Stomach (tissue), 8 donors: ENCODE measurements at regions not wholly inside any gene's neighbourhood (a gene's known extent, or its start where the extent isn't known, plus 50 kb on each side); places are given as distances from the start of the nearest gene placed in this dataset.

Experiments
- DNase-seq, 2 donors: peaks; one replicate each; pipeline versions ENCODE4 v3.0.0 to v3.0.0-alpha.2; 2013 to 2019
- H3K27ac ChIP-seq, 5 donors: fragments of 200-600 bp in 4 of 5; sonication (generic) in 4 of 5; one replicate each; pipeline ENCODE4 v1.5.1; 2013 to 2019; ENCODE audit warnings: mild to moderate bottlenecking in 1 of 5, moderate library complexity in 1 of 5
- H3K27me3 ChIP-seq, 3 donors: fragments of 200-600 bp; sonication (generic); one replicate each; pipeline ENCODE4 v1.5.1; 2017 to 2019; ENCODE audit warnings: mixed run types in 1 of 3
- H3K36me3 ChIP-seq, 4 donors: fragments of 200-600 bp; sonication (generic); 1 replicate in 3 of 4; 2 replicates in 1 of 4; pipeline ENCODE4 v1.5.1; 2016 to 2019
- H3K4me1 ChIP-seq, 4 donors: fragments of 200-600 bp; sonication (generic); one replicate each; pipeline ENCODE4 v1.5.1; 2016 to 2019
- H3K4me3 ChIP-seq, 4 donors: fragments of 200-600 bp; sonication (generic) in 3 of 4; one replicate each; pipeline ENCODE4 v1.5.1; 2016 to 2019; ENCODE audit warnings: mild to moderate bottlenecking in 1 of 4
- H3K9me3 ChIP-seq, 4 donors: fragments of 200-600 bp; sonication (generic); one replicate each; pipeline ENCODE4 v1.5.1; 2016 to 2019
- CTCF ChIP-seq, 7 experiments: fragments of 450-650 bp in 4 of 7; fragments of 200-600 bp in 3 of 7; sonication (generic) in 3 of 7; IDR thresholded peaks; one replicate each; pipeline ENCODE4 v1.5.1; 2016 to 2019; ENCODE audit warnings: antibody characterized with exemption in 7 of 7, control low read depth in 2 of 7, mild to moderate bottlenecking in 1 of 7
- EP300 ChIP-seq: sonication (generic); formaldehyde crosslinking; IDR thresholded peaks from one replicate; pipeline ENCODE4 v1.6.1; 2017; ENCODE audit warnings: antibody characterized with exemption
- POLR2A ChIP-seq, 4 donors: fragments of 450-650 bp; IDR thresholded peaks; one replicate each; pipeline ENCODE4 v1.6.1; 2016; ENCODE audit warnings: antibody characterized with exemption in 4 of 4, control low read depth in 2 of 4, mild to moderate bottlenecking in 1 of 4, moderate library complexity in 1 of 4
- POLR2AphosphoS5 ChIP-seq, 3 donors: sonication (generic); formaldehyde crosslinking; IDR thresholded peaks; one replicate each; pipeline ENCODE4 v1.6.1; 2016; ENCODE audit warnings: antibody characterized with exemption in 3 of 3
- WGBS, 5 donors: extraction: QIAGEN DNeasy Blood & Tissue Kit in 3 of 5; methylation state at CpG; one replicate each; pipeline versions ENCODE4 v1.1.5 to v1.1.7; 2013 to 2018; 5-methylcytosine and 5-hydroxymethylcytosine counted together
- intact Hi-C: fragments of 100-400 bp; cut with DNase I; formaldehyde crosslinking; loops from one replicate; pipeline ENCODE4 v1.15.1; 2023; ENCODE audit warnings: low total_unique reads
- donor health status: healthy with polysubstance abuse.
- donor health status: Bipolar disorder and iron deficiency.
- donor health status: healthy.

GRCh38 chr15:38145651-38146111 is 107.0 kb upstream of the SPRED1 start:
- intact Hi-C loops: no loop called here
- H3K27ac ChIP-seq: no peak overlapping the region
- H3K9me3 ChIP-seq: peaks cover 0 to 13% (median 5%) of the 10 kb centered on the region in 4 donors
- WGBS, 5 donors: 77 to 91% (median 79%) methylated on average over 5 of the region's 5 CpGs
- no peak for DNase-seq
- no peak overlapping the region for H3K4me3 ChIP-seq
- H3K4me1 ChIP-seq: no peaks in the 10 kb centered on the region
- TF ChIP-seq CTCF (IDR thresholded peaks at IDR 0.05) (no peak), EP300 (no peak), POLR2A (IDR thresholded peaks at IDR 0.05) (no peak), POLR2AphosphoS5 (IDR thresholded peaks at IDR 0.05) (no peak)
- no peaks in the 10 kb centered on the region for H3K27me3 ChIP-seq
- H3K36me3 ChIP-seq: no peaks in the 10 kb centered on the region

GRCh38 chr15:38147246-38147645 is 105.4 kb upstream of the SPRED1 start:
- TF ChIP-seq CTCF (IDR thresholded peaks at IDR 0.05): no peak
- no peak for TF ChIP-seq POLR2AphosphoS5 (IDR thresholded peaks at IDR 0.05)
- TF ChIP-seq POLR2A (IDR thresholded peaks at IDR 0.05): no peak
- TF ChIP-seq EP300: no peak
- Histone ChIP-seq H3K4me1 (no peaks in the 10 kb centered on the region), H3K9me3 (peaks cover 0 to 23% (median 8%) of the 10 kb centered on the region in 4 donors), H3K36me3 (no peaks in the 10 kb centered on the region), H3K4me3 (no peak overlapping the region), H3K27ac (no peak overlapping the region), H3K27me3 (no peaks in the 10 kb centered on the region)
- DNase-seq: no peak
- 71 to 88% (median 76%) methylated on average over 2 of the region's 2 CpGs for WGBS, 5 donors
- intact Hi-C loops: no loop called here

- Histone ChIP-seq H3K4me3 (no peak overlapping the region), H3K9me3 (peaks cover 0 to 23% (median 8%) of the 10 kb centered on the region in 4 donors), H3K27me3 (no peaks in the 10 kb centered on the region), H3K4me1 (no peaks in the 10 kb centered on the region), H3K27ac (no peak overlapping the region), H3K36me3 (no peaks in the 10 kb centered on the region)
- TF ChIP-seq POLR2AphosphoS5 (IDR thresholded peaks at IDR 0.05) (no peak), EP300 (no peak), CTCF (IDR thresholded peaks at IDR 0.05) (no peak), POLR2A (IDR thresholded peaks at IDR 0.05) (no peak)
- WGBS, 5 donors: 86 to 96% (median 87%) methylated on average over 2 of the region's 2 CpGs
- intact Hi-C loops: no loop called here
- DNase-seq: no peak
Observed at GRCh38 chr15:38148471-38148870, 104.2 kb upstream of the SPRED1 start.

- 70 to 85% (median 82%) methylated on average over 4 of the region's 4 CpGs for WGBS, 5 donors
- H3K27ac ChIP-seq: no peak overlapping the region
- no peak for DNase-seq
- H3K4me1 ChIP-seq: no peaks in the 10 kb centered on the region
- H3K9me3 ChIP-seq: peaks cover 0 to 23% (median 8%) of the 10 kb centered on the region in 4 donors
- H3K27me3 ChIP-seq: no peaks in the 10 kb centered on the region
- intact Hi-C loops: no loop called here
- H3K4me3 ChIP-seq: no peak overlapping the region
- H3K36me3 ChIP-seq: no peaks in the 10 kb centered on the region
- no peak for TF ChIP-seq POLR2A (IDR thresholded peaks at IDR 0.05)
- TF ChIP-seq CTCF (IDR thresholded peaks at IDR 0.05): no peak
- no peak for TF ChIP-seq POLR2AphosphoS5 (IDR thresholded peaks at IDR 0.05)
- TF ChIP-seq EP300: no peak
Observed at GRCh38 chr15:38149315-38149714, 103.3 kb upstream of the SPRED1 start.
